GM12892 (cell line): ENCODE measurements at regions not wholly inside any gene's neighbourhood (a gene's known extent, or its start where the extent isn't known, plus 50 kb on each side); places are given as distances from the start of the nearest gene placed in this dataset.

Experiments
- POLR2A ChIP-seq: IDR thresholded peaks from 2 replicates; pipeline ENCODE4 v1.6.1; 2011; ENCODE audit warnings: low read depth, low read length, control low read depth
- POLR2AphosphoS5 ChIP-seq: IDR thresholded peaks from 2 replicates; pipeline ENCODE4 v1.6.1; 2011; ENCODE audit warnings: low read depth, low read length, control low read depth

DNA sequence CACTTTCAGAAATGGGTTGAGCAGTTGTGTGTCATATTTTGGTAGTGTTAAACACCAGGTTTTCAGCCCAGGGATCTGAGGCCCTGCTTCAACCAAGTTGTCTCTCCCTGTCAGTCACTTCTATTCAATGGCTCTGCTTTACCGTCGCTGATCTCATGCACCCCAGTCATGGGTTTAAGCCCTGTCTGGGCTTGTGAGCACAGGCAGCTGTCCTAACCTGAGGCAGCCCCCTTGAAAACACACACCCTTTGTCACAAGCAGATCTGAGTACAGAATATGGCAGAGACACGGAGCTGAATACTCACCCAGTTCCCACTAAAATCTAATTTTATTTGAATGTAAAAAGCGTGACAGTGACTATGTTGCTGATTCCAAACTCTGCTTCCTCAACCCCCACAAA is 110.6 kb upstream of the GLI3 start:
- TF ChIP-seq POLR2AphosphoS5: no peak
- no peak for TF ChIP-seq POLR2A
